IMR-90 (cell line): ENCODE measurements at regions not wholly inside any gene's neighbourhood (a gene's known extent, or its start where the extent isn't known, plus 50 kb on each side); places are given as distances from the start of the nearest gene placed in this dataset.

Experiments
- ATAC-seq: fragments of 200-7000 bp; cut with Tn5 transposase; 2 replicates; pipeline ENCODE4 v1.9.1; 2020; ENCODE audit warnings: low read depth, mild to moderate bottlenecking, moderate library complexity
- BruUV-seq: library from RNA; stranded (reverse); fragments of 400-500 nt; replicated peaks from 2 replicates; lab custom pipeline; 2021; lab: Mats Ljungman, UMichigan
- CTCF ChIA-PET: fragments of 300-600 bp; formaldehyde crosslinking; extraction: SDS; loops from one replicate; lab custom pipeline; 2021; ENCODE audit warnings: antibody characterized with exemption; lab: Yijun Ruan, JAX
- POLR2A ChIA-PET: fragments of 300-600 bp; sonication (Branson Sonifier 250); formaldehyde crosslinking; loops from one replicate; lab custom pipeline; 2022; ENCODE audit warnings: antibody characterized with exemption; ENCODE audit not compliant: unreplicated experiment; lab: Charles Lee
- DNase-seq: peaks from one replicate; pipeline ENCODE4 v3.0.0; 2013
- H2AFZ ChIP-seq: replicated peaks from 2 replicates; pipeline ENCODE3; 2013; ENCODE audit warnings: low read length, mild to moderate bottlenecking; ENCODE audit not compliant: poor library complexity
- H2AK5ac ChIP-seq: 2 replicates; pipeline ENCODE4 v1.6.1; 2013; ENCODE audit warnings: low read depth, low read length, inconsistent platforms
- H2AK9ac ChIP-seq: replicated peaks from 2 replicates; pipeline ENCODE3; 2013; ENCODE audit warnings: mild to moderate bottlenecking, low read depth, low read length, moderate library complexity; ENCODE audit not compliant: poor library complexity
- H2BK120ac ChIP-seq: 2 replicates; pipeline ENCODE4 v1.6.1; 2013; ENCODE audit warnings: low read depth, low read length, inconsistent platforms
- H2BK15ac ChIP-seq: 3 replicates; pipeline ENCODE4 v1.6.1; 2013; ENCODE audit warnings: low read depth, low read length, inconsistent platforms
- H2BK20ac ChIP-seq: 2 replicates; pipeline ENCODE4 v1.6.1; 2013; ENCODE audit warnings: low read depth, mild to moderate bottlenecking, inconsistent platforms, low read length, moderate library complexity
- H2BK5ac ChIP-seq: 2 replicates; pipeline ENCODE4 v1.6.1; 2013; ENCODE audit warnings: mild to moderate bottlenecking, low read depth, low read length, inconsistent platforms; ENCODE audit not compliant: poor library complexity, severe bottlenecking
- H3K14ac ChIP-seq: replicated peaks from 2 replicates; pipeline ENCODE4 v1.6.1; 2013; ENCODE audit warnings: low read depth, low read length, inconsistent platforms
- H3K18ac ChIP-seq: 2 replicates; pipeline ENCODE4 v1.6.1; 2013; ENCODE audit warnings: low read depth, low read length, control low read depth
- H3K23ac ChIP-seq: 2 replicates; pipeline ENCODE4 v1.6.1; 2013; ENCODE audit warnings: low read depth, low read length, inconsistent platforms
- H3K27ac ChIP-seq: 2 replicates; pipeline ENCODE4 v1.5.1; 2013; ENCODE audit warnings: mild to moderate bottlenecking, control low read depth, low read length; ENCODE audit not compliant: insufficient read depth
- H3K27me3 ChIP-seq: 2 replicates; pipeline ENCODE4 v1.6.1; 2013; ENCODE audit warnings: low read length; ENCODE audit not compliant: control insufficient read depth, insufficient read depth
- H3K36me3 ChIP-seq: 2 replicates; pipeline ENCODE4 v1.6.1; 2013; ENCODE audit warnings: low read length, mixed read lengths; ENCODE audit not compliant: control insufficient read depth, insufficient read depth
- H3K4ac ChIP-seq: 2 replicates; pipeline ENCODE4 v1.6.1; 2013; ENCODE audit warnings: low read depth, low read length, inconsistent platforms
- H3K4me1 ChIP-seq: 2 replicates; pipeline ENCODE4 v1.6.1; 2013; ENCODE audit warnings: low read length, mixed read lengths; ENCODE audit not compliant: control insufficient read depth, insufficient read depth
- H3K4me2 ChIP-seq: 2 replicates; pipeline ENCODE4 v1.6.1; 2013; ENCODE audit warnings: low read depth, mild to moderate bottlenecking, control low read depth, low read length, moderate library complexity
- H3K4me3 ChIP-seq: 2 replicates; pipeline ENCODE4 v1.5.1; 2013; ENCODE audit warnings: low read depth, mild to moderate bottlenecking, control low read depth, low read length, moderate library complexity; ENCODE audit not compliant: insufficient read depth
- H3K56ac ChIP-seq: 2 replicates; pipeline ENCODE4 v1.6.1; 2013; ENCODE audit warnings: low read length, inconsistent platforms; ENCODE audit not compliant: insufficient read depth; ENCODE audit errors: extremely low read depth
- H3K79me1 ChIP-seq, 2 experiments: 2 replicates each; pipeline ENCODE4 v1.6.1; 2013; ENCODE audit warnings: low read length in 2 of 2, inconsistent platforms in 1 of 2, low read depth in 1 of 2
- H3K9ac ChIP-seq: 2 replicates; pipeline ENCODE4 v1.6.1; 2013; ENCODE audit warnings: low read depth, low read length, control low read depth
- H3K9me1 ChIP-seq: 2 replicates; pipeline ENCODE4 v1.6.1; 2013; ENCODE audit warnings: low read length, inconsistent platforms; ENCODE audit not compliant: insufficient read depth
- H3K9me3 ChIP-seq: 2 replicates; pipeline ENCODE4 v1.6.1; 2013; ENCODE audit warnings: low read length; ENCODE audit not compliant: control insufficient read depth, insufficient read depth
- H4K20me1 ChIP-seq: 2 replicates; pipeline ENCODE4 v1.6.1; 2013; ENCODE audit warnings: low read length, inconsistent platforms; ENCODE audit not compliant: insufficient read depth
- H4K5ac ChIP-seq: 2 replicates; pipeline ENCODE4 v1.6.1; 2013; ENCODE audit warnings: mild to moderate bottlenecking, low read depth, low read length, control low read depth
- H4K8ac ChIP-seq, 2 experiments: 2 replicates each; pipeline ENCODE4 v1.6.1; 2013; ENCODE audit warnings: low read depth in 2 of 2, low read length in 2 of 2, control low read depth in 1 of 2, inconsistent platforms in 1 of 2
- H4K91ac ChIP-seq: 2 replicates; pipeline ENCODE4 v1.6.1; 2013; ENCODE audit warnings: low read depth, low read length, inconsistent platforms; ENCODE audit not compliant: insufficient read depth
- CEBPB ChIP-seq: IDR thresholded peaks from 2 replicates; pipeline ENCODE4 v1.6.1; 2012; ENCODE audit warnings: low read depth, low read length, improper control_type of control experiment
- CHD1 ChIP-seq: IDR thresholded peaks from 2 replicates; pipeline ENCODE4 v1.6.1; 2012; ENCODE audit warnings: low read depth, low read length, improper control_type of control experiment
- CTCF ChIP-seq: conservative IDR thresholded peaks from 2 replicates; pipeline ENCODE4 v1.5.1; 2012; ENCODE audit warnings: mild to moderate bottlenecking, low read depth, low read length, improper control_type of control experiment
- MAZ ChIP-seq: IDR thresholded peaks from 2 replicates; pipeline ENCODE4 v1.6.1; 2012; ENCODE audit warnings: low read depth, mild to moderate bottlenecking, low read length, improper control_type of control experiment, moderate library complexity, borderline replicate concordance
- MXI1 ChIP-seq: IDR thresholded peaks from 2 replicates; pipeline ENCODE4 v1.6.1; 2012; ENCODE audit warnings: low read depth, mild to moderate bottlenecking, low read length, moderate library complexity, borderline replicate concordance
- NFE2L2 ChIP-seq: fragments of 150-350 bp; IDR thresholded peaks from 2 replicates; pipeline ENCODE4 v1.6.1; 2016; ENCODE audit warnings: low read depth, mild to moderate bottlenecking, low read length
- POLR2A ChIP-seq: IDR thresholded peaks from 2 replicates; pipeline ENCODE4 v1.6.1; 2012; ENCODE audit warnings: mild to moderate bottlenecking, low read depth, low read length
- RAD21 ChIP-seq: IDR thresholded peaks from 2 replicates; pipeline ENCODE4 v1.6.1; 2012; ENCODE audit warnings: low read length, improper control_type of control experiment
- RFX5 ChIP-seq: IDR thresholded peaks from 2 replicates; pipeline ENCODE4 v1.8.0; 2012; ENCODE audit warnings: low read depth, mild to moderate bottlenecking, low read length, moderate library complexity
- USF2 ChIP-seq: fragments of 150-350 bp; IDR thresholded peaks from 2 replicates; pipeline ENCODE4 v1.6.1; 2017; ENCODE audit warnings: mild to moderate bottlenecking, antibody characterized with exemption, low read length, low read depth
- whole genome bisulfite sequencing, 2 experiments: methylation state at CpG; one replicate each; pipeline versions ENCODE4 v1.1.5 to v1.1.7; 2013; ENCODE audit warnings: missing lambda C conversion rate in 2 of 2; ENCODE audit not compliant: insufficient read length in 1 of 2; ENCODE audit errors: extremely low coverage in 2 of 2; 5-methylcytosine and 5-hydroxymethylcytosine counted together
- dilution Hi-C: fragments of 300-500 bp; cut with HindIII; formaldehyde crosslinking; loops from one replicate; pipeline ENCODE4 v1.14.3; 2018; ENCODE audit warnings: low sequenced_read_pairs; ENCODE audit not compliant: unreplicated experiment
- in situ Hi-C: fragments of 300-500 bp; cut with MboI; formaldehyde crosslinking; loops from 3 replicates; pipeline ENCODE4 v1.14.3; 2019; ENCODE audit warnings: low sequenced_read_pairs, inconsistent platforms, mixed read lengths
- intact Hi-C: fragments of 100-400 bp; cut with micrococcal nuclease; formaldehyde crosslinking; loops from 2 replicates; pipeline ENCODE4 v1.10.0; 2022

- dilution Hi-C loops: no loop called here
Observed at GRCh38 chr11:121953122-121953521, 162.9 kb downstream of the BLID start.

More at GRCh38 chr11:121953122-121953521, 162.9 kb downstream of the BLID start:
- ChIA-PET CTCF (no interaction called here), POLR2A (no interaction called here)
- no peak overlapping the region for H3K14ac ChIP-seq
- ATAC-seq (no peak), DNase-seq (no peak)
- in situ Hi-C loops (no loop called here), intact Hi-C loops (no loop called here)
- no peak overlapping the region for H2BK5ac ChIP-seq
- no peak overlapping the region for H4K91ac ChIP-seq
- H3K9ac ChIP-seq: no peak overlapping the region
- no peak overlapping the region for H3K27ac ChIP-seq
- H4K5ac ChIP-seq: no peak overlapping the region
- H3K79me1 ChIP-seq: no peaks in the 10 kb centered on the region
- no peak overlapping the region for H3K18ac ChIP-seq
- no peak overlapping the region for H4K8ac ChIP-seq
- no peaks in the 10 kb centered on the region for H3K9me1 ChIP-seq
- H3K9me3 ChIP-seq: no peaks in the 10 kb centered on the region
- no peak overlapping the region for H2AK5ac ChIP-seq
- H4K20me1 ChIP-seq: no peaks in the 10 kb centered on the region
- H2AFZ ChIP-seq: no peak overlapping the region
- no TSS peak for BruUV-seq
- WGBS, 2 experiments: 100% methylated on average over 1 of the region's 2 CpGs; no CpG with 5 or more reads in 1 of the 2 experiments
- H2BK20ac ChIP-seq: no peak overlapping the region
- H2BK120ac ChIP-seq: no peak overlapping the region
- no peak overlapping the region for H3K56ac ChIP-seq
- no peak overlapping the region for H3K4me2 ChIP-seq
- no peaks in the 10 kb centered on the region for H3K4me1 ChIP-seq
- TF ChIP-seq NFE2L2: no peak
- TF ChIP-seq CEBPB: no peak
- no peak for TF ChIP-seq USF2
- TF ChIP-seq CTCF: no peak
- TF ChIP-seq RAD21: no peak
- no peak for TF ChIP-seq MXI1
- TF ChIP-seq CHD1: no peak
- TF ChIP-seq MAZ: no peak
- TF ChIP-seq POLR2A: no peak
- no peak for TF ChIP-seq RFX5
- no peaks in the 10 kb centered on the region; the same call in 1 of the 2 replicates for H3K27me3 ChIP-seq
- no peak overlapping the region for H2BK15ac ChIP-seq
- H3K4me3 ChIP-seq: no peak overlapping the region
- no peaks in the 10 kb centered on the region for H3K36me3 ChIP-seq
- no peak overlapping the region for H3K4ac ChIP-seq
- H3K23ac ChIP-seq: no peak overlapping the region
- H2AK9ac ChIP-seq: no peak overlapping the region
